ENCODE measurements at regions not wholly inside any gene's neighbourhood (a gene's known extent, or its start where the extent isn't known, plus 50 kb on each side); places are given as distances from the start of the nearest gene placed in this dataset.

DNA sequence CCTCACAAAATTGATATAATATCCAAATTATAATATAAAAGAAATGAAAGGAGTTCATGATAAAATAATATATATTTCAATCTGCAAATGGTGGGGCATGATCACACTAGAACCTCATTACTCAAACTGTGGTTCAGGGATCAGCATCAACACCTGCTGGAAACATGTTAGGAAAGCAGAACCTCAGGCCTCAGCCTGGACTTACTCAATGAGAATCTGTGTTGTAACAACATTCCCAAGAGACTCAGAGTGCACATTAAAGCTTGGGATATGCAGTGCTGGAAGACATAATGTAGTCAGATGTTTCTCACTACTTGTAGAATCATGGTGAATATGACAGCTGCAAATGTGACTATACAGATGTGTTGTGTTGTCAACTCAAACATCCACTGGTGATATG lies 81.7 kb upstream of the ITPRID1 start:
- Histone ChIP-seq H3K4me1 (no peaks in the 10 kb centered on the region), H3K4me3 (ENCODE audit: low read depth, low read length) (no peak overlapping the region), H3K27me3 (replicated peaks; ENCODE audit: control insufficient read depth, insufficient read depth, low read length) (no peaks in the 10 kb centered on the region), H3K9me3 (no peaks in the 10 kb centered on the region), H3K36me3 (ENCODE audit: control insufficient read depth, insufficient read depth, low read length) (no peaks in the 10 kb centered on the region)
- Mint-ChIP-seq H3K27ac (ENCODE audit: unreplicated experiment) (no peak overlapping the region), H3K4me3 (ENCODE audit: unreplicated experiment) (no peak overlapping the region), H3K9me3 (ENCODE audit: unreplicated experiment) (peaks cover 15% of the 10 kb centered on the region), H3K27me3 (ENCODE audit: insufficient read depth, unreplicated experiment) (peaks cover 3% of the 10 kb centered on the region), H3K36me3 (ENCODE audit: insufficient read depth, unreplicated experiment) (no peaks in the 10 kb centered on the region), H3K4me1 (ENCODE audit: low read depth, unreplicated experiment) (no peaks in the 10 kb centered on the region)
- intact Hi-C loops (cut with micrococcal nuclease; ENCODE audit: unreplicated experiment): no loop called here
- TF ChIP-seq, protein P1, sequence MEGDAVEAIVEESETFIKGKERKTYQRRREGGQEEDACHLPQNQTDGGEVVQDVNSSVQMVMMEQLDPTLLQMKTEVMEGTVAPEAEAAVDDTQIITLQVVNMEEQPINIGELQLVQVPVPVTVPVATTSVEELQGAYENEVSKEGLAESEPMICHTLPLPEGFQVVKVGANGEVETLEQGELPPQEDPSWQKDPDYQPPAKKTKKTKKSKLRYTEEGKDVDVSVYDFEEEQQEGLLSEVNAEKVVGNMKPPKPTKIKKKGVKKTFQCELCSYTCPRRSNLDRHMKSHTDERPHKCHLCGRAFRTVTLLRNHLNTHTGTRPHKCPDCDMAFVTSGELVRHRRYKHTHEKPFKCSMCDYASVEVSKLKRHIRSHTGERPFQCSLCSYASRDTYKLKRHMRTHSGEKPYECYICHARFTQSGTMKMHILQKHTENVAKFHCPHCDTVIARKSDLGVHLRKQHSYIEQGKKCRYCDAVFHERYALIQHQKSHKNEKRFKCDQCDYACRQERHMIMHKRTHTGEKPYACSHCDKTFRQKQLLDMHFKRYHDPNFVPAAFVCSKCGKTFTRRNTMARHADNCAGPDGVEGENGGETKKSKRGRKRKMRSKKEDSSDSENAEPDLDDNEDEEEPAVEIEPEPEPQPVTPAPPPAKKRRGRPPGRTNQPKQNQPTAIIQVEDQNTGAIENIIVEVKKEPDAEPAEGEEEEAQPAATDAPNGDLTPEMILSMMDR (IDR thresholded peaks at IDR 0.05; ENCODE audit: insufficient read depth in 1 of 2, low read depth in 1 of 2, low read length in 1 of 2, severe bottlenecking in 1 of 2, unreplicated experiment in 1 of 2): no peak
- POLR2A ChIA-PET: no interaction called here
- no peak for DNase-seq
- CTCF ChIA-PET: no interaction called here
- no TSS peak for BruUV-seq (replicated peaks)

DNA sequence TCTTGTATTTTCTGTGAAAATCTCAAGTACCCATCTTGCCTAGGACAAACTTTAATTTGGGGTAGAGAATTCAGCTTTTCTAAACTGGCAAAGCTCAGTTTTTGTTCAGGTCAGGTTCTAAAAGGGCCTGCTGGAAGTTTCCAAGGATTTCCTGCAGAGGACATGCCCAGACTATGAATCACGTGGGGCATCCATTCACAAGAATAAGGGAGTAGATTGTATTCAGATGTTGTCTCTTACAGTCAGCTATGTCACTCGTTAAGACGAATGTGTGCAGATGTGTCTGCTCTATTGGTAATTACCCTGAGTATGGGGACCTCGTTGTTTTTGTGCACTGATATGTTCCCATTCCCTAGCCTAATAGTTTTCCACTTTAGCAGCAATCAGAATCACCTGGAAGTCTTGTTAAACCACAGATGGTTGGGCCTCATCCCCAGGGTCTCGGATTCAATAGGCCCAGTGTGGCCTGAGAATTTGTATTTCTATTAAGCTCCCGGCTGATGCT lies 81.0 kb upstream of the ITPRID1 start:
- Mint-ChIP-seq H3K4me1 (ENCODE audit: low read depth, unreplicated experiment) (no peaks in the 10 kb centered on the region), H3K27ac (ENCODE audit: unreplicated experiment) (no peak overlapping the region), H3K27me3 (ENCODE audit: insufficient read depth, unreplicated experiment) (peaks cover 3% of the 10 kb centered on the region), H3K4me3 (ENCODE audit: unreplicated experiment) (no peak overlapping the region), H3K9me3 (ENCODE audit: unreplicated experiment) (peaks cover 15% of the 10 kb centered on the region), H3K36me3 (ENCODE audit: insufficient read depth, unreplicated experiment) (no peaks in the 10 kb centered on the region)
- H3K27me3 ChIP-seq (replicated peaks; ENCODE audit: control insufficient read depth, insufficient read depth, low read length): no peaks in the 10 kb centered on the region
- H3K36me3 ChIP-seq (ENCODE audit: control insufficient read depth, insufficient read depth, low read length): no peaks in the 10 kb centered on the region
- CTCF ChIA-PET: no interaction called here
- no peaks in the 10 kb centered on the region for H3K9me3 ChIP-seq
- no peak overlapping the region for H3K4me3 ChIP-seq (ENCODE audit: low read depth, low read length)
- H3K4me1 ChIP-seq: no peaks in the 10 kb centered on the region
- TF ChIP-seq, protein P1 (IDR thresholded peaks at IDR 0.05; ENCODE audit: insufficient read depth in 1 of 2, low read depth in 1 of 2, low read length in 1 of 2, severe bottlenecking in 1 of 2, unreplicated experiment in 1 of 2): no peak
- BruUV-seq (replicated peaks): no TSS peak
- POLR2A ChIA-PET: no interaction called here
- no peak for DNase-seq
- intact Hi-C loops (cut with micrococcal nuclease; ENCODE audit: unreplicated experiment): no loop called here

DNA sequence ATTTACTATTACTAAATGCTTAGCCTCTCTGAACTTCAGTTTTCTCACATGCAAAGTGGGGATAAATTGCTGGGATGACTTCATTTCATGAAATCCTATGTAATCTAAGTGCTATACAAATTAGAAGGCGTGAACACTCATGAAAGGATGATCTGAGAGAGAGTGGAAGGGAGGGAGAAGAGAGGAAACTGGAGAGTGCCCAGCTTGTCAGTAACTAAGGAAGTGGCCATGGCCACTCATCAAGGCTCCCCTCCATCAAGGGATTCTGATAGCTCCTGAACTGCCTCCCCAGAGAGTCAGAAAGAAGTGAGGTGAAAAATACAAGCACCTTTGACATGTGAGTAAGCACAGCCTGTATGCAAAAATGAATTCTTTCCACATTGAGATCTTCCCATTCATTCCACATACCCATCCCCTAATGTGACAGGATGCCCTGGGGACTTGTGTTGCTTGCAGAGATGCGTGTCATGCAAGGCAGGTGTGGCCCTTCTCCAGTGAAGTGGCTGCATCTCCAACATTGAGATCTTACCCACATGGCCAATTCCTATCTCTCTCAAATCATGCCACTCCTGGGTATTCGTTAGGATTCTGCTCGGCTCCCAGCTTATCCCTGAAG lies 76.5 kb upstream of the ITPRID1 start:
- Histone ChIP-seq H3K36me3 (ENCODE audit: control insufficient read depth, insufficient read depth, low read length) (no peaks in the 10 kb centered on the region), H3K9me3 (no peaks in the 10 kb centered on the region), H3K4me1 (no peaks in the 10 kb centered on the region), H3K4me3 (ENCODE audit: low read depth, low read length) (no peak overlapping the region), H3K27me3 (replicated peaks; ENCODE audit: control insufficient read depth, insufficient read depth, low read length) (no peaks in the 10 kb centered on the region)
- DNase-seq: no peak
- Mint-ChIP-seq H3K27me3 (ENCODE audit: insufficient read depth, unreplicated experiment) (peaks cover 3% of the 10 kb centered on the region), H3K9me3 (ENCODE audit: unreplicated experiment) (peaks cover 15% of the 10 kb centered on the region), H3K4me3 (ENCODE audit: unreplicated experiment) (no peak overlapping the region), H3K36me3 (ENCODE audit: insufficient read depth, unreplicated experiment) (no peaks in the 10 kb centered on the region), H3K4me1 (ENCODE audit: low read depth, unreplicated experiment) (peaks cover 4% of the 10 kb centered on the region), H3K27ac (ENCODE audit: unreplicated experiment) (no peak overlapping the region)
- ChIA-PET POLR2A (no interaction called here), CTCF (no interaction called here)
- TF ChIP-seq, protein P1 (IDR thresholded peaks at IDR 0.05; ENCODE audit: insufficient read depth in 1 of 2, low read depth in 1 of 2, low read length in 1 of 2, severe bottlenecking in 1 of 2, unreplicated experiment in 1 of 2): no peak
- no TSS peak for BruUV-seq (replicated peaks)
- intact Hi-C loops (cut with micrococcal nuclease; ENCODE audit: unreplicated experiment): no loop called here
